ENCODE measurements at regions not wholly inside any gene's neighbourhood (a gene's known extent, or its start where the extent isn't known, plus 50 kb on each side); places are given as distances from the start of the nearest gene placed in this dataset.

DNA sequence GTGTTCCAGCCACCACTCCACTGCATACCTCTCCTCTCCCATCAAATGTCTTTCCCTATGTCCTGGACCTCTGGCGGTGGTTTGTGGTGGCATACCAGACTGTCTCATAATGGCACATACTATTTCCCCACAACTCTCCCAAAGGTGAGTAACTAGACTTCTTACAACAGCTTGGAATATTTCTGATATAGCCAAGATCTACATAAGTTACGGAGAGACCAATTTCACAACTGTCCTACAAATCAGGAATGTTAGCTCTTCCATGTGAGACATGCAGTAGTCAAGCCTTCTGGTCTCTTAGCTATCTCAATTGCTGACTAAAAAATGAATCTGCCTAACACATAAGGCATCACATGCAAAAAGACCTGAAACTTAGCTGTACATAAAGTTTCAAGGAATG, 588.9 kb downstream of the RNF144B start:
- DNase-seq, result no peak

DNA sequence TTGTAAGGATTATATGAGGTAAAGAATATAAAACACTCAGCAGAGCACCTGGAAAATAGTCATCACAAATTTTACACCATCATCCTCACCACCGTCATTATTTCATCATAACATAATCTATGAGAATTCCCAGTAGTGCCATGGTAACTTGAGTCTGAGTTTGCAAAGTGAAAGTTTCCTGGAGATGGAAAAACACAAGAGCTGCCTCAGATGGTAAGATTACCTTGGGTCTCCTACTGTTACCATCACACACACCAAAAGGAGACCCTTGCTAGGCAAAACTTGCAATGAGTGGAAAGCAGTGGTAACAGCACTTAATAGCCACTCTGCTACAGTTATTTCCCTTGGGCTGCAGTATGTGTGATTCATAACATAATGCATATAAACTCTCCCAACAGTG, 589.8 kb downstream of the RNF144B start:
- no peak for DNase-seq

- DNase-seq, result no peak
Observed at GRCh38 chr6:18978337-18979128, 591.4 kb downstream of the RNF144B start.

DNA sequence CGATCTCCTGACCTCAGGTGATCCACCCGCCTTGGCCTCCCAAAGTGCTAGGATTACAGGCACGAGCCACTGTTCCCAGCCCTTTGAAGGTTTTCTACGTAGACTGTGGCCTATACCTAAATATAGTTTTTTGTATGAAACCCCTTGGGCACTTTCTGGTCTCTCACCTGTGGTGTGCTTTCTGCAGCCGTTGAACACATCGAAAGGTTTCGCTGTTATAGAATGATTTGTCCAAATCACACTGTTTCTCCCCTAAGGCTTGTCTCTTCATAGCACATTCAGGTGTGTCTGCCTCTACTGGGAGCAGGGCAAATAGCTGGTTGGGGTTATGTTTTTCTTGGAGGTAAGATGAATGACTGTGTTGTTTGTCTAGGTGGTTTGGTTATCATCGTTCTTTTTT, 597.9 kb downstream of the RNF144B start:
- no peak for DNase-seq

GRCh38 chr6:18985996-18986395, 598.8 kb downstream of the RNF144B start:
- no peak for DNase-seq

DNA sequence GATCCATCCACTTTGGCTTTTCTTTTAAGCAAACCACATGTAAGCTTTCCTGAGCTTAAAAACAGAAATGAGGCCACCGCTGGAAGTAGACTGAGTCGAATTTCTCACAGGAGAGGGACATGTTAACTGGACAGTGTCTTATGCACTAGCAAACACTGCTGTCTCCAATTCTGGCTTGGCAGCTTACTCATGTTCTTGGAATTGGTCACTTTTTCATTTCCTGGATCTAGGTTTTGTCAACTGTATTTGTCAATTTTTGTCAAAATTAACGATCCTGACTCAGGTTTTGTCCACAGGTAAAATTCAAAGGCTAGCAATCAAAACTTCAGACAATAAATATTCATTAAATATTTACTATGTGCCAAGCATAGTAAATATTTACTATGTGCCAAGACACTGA, 601.5 kb downstream of the RNF144B start:
- DNase-seq, result no peak

DNA sequence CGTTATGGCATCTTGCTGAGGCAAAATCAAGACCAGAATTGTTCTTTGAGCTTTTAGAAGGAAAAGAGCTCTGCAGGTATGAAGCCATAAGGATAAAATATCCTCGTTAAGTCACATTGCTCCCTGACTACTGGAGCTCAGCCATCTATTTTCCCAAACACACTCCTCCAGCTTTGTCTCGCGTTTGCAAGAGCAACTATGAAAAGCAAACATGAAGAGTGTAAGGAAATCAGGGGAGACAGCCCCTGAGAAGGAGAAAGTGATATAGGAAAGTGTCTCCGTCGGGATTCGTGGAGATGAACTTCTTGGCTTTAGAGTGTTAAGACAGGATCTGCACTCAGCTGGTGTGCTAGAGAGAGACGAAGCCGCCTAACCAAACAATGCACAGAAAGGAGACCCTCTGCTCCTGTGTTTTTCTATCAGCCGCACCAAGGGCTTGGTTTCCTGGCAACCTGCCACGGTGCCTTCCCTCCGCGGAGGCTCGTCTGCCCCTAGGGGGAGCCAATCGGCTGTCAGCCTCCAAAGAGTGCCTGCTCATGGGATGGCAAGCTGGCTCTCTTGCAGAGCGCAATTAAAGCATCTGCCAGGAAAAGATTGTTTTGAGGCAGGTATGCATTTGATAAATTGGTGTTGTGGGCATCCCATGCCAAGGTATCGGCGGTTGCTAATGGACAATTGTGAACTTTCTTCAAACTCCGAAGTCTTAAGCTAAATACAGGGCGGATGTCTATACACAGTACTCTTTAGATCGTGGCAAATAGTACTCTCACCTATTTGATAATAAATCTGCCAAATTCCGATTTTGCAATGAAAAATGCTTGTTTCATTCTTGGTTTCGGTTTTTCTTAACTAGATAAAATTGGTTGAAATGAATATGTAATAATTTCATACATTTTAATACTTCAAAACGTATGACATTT, 603.2 kb downstream of the RNF144B start:
- peak; percentile 30 for DNase-seq

DNA sequence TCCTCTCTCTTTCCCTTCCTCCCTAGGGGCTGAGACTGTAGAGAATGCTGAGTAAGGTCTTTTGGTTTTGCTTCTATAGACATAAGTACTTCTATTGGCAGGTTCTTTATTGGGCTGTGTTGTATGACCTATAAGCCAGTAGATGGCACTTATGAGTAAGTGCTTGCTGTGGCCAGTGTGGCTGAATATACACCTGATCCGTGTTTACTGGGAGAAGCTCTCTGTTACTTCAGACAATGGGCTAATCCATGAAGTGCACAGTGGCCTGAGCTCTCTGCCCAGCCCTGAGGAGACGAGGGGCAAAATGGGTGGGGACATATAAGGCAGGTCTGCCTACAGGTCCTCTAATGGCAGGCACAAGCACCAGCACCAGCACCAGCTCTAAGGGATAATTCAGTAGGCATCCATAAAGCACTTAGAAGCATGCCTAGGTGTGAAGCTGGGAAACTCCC, 610.3 kb downstream of the RNF144B start:
- DNase-seq, result no peak

GRCh38 chr6:19002976-19003560, 615.9 kb downstream of the RNF144B start:
- no peak for DNase-seq

DNA sequence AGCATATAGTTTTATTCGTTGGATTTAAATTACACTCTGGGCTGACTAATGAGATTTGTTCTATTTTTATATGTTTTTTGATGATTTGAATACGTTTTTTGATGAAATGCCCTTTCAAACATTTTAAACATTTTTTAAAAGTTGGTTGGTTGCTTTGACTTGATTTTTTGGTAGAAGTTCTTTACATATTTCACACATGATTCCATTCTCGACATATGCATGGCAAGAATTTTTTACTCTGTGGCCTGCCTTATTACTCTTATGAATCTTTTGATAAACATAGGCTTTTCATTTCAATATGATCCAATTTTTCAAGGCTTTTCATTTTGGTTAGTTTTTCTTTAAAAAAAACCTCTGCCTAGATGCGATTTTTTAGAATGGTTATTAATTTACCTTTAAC, 617.0 kb downstream of the RNF144B start:
- DNase-seq, result no peak

DNA sequence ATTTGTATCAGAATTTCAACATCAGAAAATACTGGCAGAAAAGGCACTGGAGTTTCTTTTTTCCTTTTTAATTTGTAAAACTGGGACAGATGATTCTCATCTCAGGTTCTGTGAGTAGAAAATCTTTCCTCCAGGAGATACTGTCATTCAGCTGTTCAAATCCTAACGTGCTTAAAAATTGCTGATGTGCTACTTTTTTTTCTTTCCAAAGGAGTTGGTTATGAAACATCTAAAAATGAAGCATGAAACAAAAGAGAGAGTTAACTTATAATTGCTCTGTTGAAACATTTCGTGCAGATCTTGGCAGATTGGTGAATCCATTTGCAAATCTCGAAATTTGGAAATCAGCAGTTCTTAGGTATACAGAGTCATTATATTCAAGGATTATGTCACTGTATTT, 622.6 kb downstream of the RNF144B start:
- no peak for DNase-seq

GRCh38 chr6:19013026-19013705, 626.0 kb downstream of the RNF144B start:
- DNase-seq, result no peak

DNA sequence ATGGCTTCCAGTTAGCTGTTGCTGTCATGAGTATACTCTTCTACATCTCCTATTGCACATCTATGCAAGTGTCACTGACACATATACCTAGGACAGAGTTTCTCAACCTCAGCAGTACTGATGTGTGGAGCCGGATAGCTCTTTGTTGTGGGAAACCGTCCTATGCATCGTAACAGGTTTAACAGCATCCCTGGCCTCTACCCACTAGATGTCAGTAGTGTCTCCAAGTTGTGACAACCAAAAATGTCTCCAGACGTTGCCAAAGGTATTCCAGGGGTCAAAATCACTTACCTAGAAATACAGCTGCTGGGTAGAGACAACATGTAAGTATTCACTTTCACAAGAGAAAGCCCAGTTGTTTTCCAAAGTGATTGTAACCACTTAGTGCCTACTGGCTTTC, 637.6 kb downstream of the RNF144B start:
- no peak for DNase-seq

DNA sequence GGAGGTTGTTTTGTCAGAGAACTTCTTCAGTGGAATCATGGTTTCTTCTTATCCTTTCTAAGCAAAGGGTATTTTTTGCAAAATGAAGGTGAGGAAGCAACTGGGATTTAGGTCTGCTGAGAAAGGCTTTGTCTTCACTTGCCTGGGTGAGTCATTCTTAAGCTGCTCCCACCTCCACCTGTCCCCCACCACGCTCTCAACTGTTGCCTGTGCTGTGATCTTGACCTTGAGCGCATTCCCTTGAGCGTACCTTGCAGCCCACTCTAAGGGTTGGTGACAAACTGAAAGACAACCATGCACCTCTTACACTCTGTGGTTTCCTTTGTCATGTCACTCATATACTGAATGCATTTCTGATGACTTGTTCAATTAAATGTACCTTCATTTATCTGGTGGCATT, 641.1 kb downstream of the RNF144B start:
- DNase-seq, result no peak

- DNase-seq, result no peak
Observed at GRCh38 chr6:19032591-19033295, 645.6 kb downstream of the RNF144B start.

- DNase-seq, result no peak
Observed at GRCh38 chr6:19033683-19034082, 646.5 kb downstream of the RNF144B start.

- DNase-seq, result no peak
Observed at GRCh38 chr6:19034986-19035385, 647.8 kb downstream of the RNF144B start.

GRCh38 chr6:19035461-19036195, 648.5 kb downstream of the RNF144B start:
- DNase-seq, result no peak

- no peak for DNase-seq
Observed at GRCh38 chr6:19036196-19036555, 649.0 kb downstream of the RNF144B start.

DNA sequence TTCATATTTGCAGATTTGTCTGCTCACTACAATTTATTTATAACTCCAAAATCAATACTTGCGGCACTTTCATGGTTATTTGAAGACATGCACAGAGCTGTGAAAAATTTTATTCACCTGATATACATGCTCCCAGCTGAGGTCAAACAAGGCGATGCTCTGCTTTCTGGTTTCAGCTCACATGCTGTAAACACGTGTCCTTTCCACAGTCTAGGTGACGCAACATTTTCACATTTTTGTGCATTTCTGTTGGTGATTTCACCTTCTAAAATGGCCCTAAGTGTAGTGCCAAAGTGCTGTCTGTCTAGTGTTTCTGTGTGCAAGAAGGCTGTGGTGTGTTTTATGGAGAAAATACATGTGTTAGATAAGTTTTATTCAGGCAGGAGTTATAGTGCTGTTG, 650.5 kb downstream of the RNF144B start:
- no peak for DNase-seq

DNA sequence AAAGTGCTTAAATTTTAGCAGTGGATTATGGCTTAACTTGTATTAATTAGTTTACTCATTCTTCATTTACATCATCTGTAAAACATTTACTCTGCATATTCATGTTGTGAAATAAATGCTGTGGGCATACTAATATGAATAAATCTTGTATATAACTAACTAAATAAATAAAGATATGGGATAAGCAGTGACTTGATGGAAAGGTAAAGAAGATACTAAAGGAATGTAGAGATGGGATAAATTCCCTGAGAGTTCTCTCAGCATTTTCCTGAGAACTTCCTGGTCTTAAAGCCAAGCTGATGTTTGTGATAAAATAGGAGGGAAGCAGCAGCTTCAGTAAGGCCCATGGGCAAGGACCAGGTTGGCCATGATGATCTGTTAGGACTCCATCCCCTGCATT, 652.1 kb downstream of the RNF144B start:
- DNase-seq, result no peak

- DNase-seq, result no peak
Observed at GRCh38 chr6:19041906-19042305, 654.8 kb downstream of the RNF144B start.

Data from stimulated activated CD4-positive, alpha-beta T cell treated with anti-CD3 and anti-CD28 coated beads, Interleukin-1b, Interleukin-23, amount 100 ng/mL, for 48 hours (primary cell).